Activated CD4-positive, alpha-beta T cell treated with anti-CD3 and anti-CD28 coated beads, Interleukin-2, amount 50 U/mL, for 4 hours (primary cell): ENCODE measurements at regions not wholly inside any gene's neighbourhood (a gene's known extent, or its start where the extent isn't known, plus 50 kb on each side); places are given as distances from the start of the nearest gene placed in this dataset.

Source experiments
- DNase-seq, 2 experiments: peaks; one replicate each; pipeline ENCODE4 v3.0.0-alpha.2; 2020

- DNase-seq: peak; percentile 93 to 95
Observed at GRCh38 chr13:99436686-99437416, 64.4 kb upstream of the TM9SF2 start.

GRCh38 chr13:99439048-99439447, 62.2 kb upstream of the TM9SF2 start:
- DNase-seq: no peak

GRCh38 chr13:99439850-99440604, 61.2 kb upstream of the TM9SF2 start:
- DNase-seq: no peak

- peak; percentile 41 to 45 for DNase-seq
Observed at GRCh38 chr13:99442273-99442895, 58.9 kb upstream of the TM9SF2 start.

GRCh38 chr13:99446242-99446641, 55.0 kb upstream of the TM9SF2 start:
- no peak for DNase-seq

- no peak for DNase-seq
Observed at GRCh38 chr13:99448546-99448945, 52.7 kb upstream of the TM9SF2 start.

GRCh38 chr13:99450416-99450815, 50.9 kb upstream of the TM9SF2 start:
- DNase-seq: no peak
